GM21526 (cell line): ENCODE measurements at regions not wholly inside any gene's neighbourhood (a gene's known extent, or its start where the extent isn't known, plus 50 kb on each side); places are given as distances from the start of the nearest gene placed in this dataset.

Experiments
- ATAC-seq: cut with Tn5 transposase; IDR thresholded peaks from one replicate; pipeline ENCODE4 v1.9.1; 2021; ENCODE audit warnings: moderate library complexity; ENCODE audit not compliant: unreplicated experiment, low FRiP score

DNA sequence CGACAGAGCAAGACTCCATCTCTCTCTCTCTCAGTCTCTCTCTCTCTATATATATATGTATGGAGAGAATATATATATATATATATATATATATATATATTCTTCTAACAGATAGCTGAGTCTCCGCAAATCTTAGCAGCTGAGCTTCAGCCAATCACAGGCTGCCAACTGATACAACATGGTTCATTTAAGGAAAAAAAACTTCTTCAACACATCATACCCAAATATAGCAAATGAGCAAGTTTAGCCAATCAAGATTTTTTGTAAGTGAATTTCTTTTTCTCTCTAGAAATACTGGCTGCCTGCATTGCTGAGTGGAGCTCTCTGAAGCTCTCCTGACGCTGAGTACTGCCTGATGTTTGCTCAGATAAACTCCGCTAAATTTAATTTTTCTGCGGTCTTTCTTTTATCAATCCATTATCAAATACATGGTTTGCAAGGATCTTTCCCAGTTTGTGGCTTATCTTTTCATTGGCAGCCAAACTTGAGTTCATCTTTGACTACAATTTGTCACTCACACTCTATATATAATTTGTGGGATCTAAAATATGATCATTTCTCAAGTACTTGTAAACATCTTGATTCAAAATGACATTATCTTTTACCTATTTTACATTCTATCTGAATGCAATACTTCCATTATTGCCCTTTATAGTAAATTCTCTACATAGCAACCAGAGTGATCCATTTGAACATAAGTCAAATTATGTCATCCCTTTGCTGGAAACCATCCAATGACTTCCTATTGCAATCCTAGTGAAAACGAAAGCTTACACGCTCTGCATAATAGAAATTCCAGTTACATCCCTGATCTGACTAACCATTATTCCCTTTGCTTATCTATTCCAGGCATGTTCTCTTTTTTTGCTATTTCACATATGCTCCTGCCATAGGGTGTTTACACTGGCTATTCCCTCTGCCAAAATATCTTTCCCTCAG is 2131.7 kb downstream of the MRPL39 start:
- no peak for ATAC-seq

- ATAC-seq, result no peak
Observed at GRCh38 chr21:23471877-23472276, 2135.4 kb downstream of the MRPL39 start.

DNA sequence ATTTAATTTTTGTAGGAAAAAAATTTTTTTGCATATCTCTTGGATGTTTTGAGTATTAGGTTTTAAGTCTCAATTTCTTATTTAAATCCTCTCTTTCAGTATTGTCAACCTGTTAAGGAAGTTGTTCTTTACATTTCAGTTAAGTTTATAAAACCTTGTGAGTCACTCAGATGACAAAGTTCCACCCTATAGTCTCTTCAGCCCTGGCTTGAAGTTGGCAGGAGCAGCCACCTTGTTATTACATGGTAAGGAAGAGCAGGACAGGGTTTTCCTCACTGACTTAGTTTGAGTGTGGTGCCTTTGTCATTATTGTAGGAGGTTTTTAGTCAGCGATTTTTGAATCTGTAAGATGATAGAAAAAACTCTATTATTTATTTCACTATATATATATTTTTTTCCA is 2143.9 kb downstream of the MRPL39 start:
- ATAC-seq, result no peak

GRCh38 chr21:23455676-23456075 is 2151.6 kb downstream of the MRPL39 start:
- peak; percentile 73 for ATAC-seq

DNA sequence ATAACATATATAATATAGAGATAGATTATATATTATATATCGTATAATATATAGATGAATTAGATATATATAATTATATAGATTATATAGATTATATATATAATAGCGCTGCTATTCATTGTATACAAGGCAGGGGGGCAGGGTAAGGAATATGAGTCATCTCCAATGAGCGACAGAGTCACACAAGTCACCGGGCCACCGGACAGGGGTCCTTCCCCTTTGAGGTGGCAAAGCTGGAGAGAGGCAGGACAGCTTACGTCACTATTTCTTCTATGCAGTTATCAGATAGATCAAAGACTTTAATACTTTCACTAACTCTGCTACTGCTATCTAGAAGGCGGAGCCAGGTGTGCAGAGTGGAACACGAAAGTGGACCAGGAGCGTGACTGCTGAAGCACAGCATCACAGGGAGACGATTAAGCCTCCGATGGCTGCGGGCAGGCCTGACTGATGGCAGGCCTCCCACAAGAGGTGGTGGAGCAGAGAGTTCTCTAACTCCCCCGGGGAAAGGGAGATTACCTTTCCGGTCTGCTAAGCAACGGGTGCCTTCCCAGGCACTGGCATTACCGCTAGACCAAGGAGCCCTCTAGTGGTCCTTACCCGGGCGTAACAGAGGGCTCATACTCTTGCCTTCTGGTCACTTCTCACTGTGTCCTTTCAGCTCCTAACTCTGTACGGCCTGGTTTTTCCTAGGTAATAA is 2154.7 kb downstream of the MRPL39 start:
- no peak for ATAC-seq

DNA sequence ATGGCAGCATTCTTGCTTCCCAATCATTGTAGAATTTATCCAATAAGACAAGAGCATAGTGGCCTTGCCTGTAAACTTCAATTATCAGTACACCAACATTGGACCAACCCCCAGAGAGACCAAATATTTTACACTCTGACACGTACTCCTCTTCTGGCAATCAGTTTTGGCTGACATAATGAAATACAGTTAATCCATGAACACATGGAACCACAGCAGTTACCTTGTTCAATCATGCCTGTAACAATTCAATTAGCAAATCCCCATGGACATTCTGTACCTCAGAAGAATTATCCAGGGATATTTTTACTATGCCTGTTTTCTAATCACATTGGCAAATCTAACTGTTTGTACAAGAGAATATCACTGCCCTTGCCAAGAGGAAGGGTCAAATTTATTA is 2162.0 kb downstream of the MRPL39 start:
- ATAC-seq, result no peak

DNA sequence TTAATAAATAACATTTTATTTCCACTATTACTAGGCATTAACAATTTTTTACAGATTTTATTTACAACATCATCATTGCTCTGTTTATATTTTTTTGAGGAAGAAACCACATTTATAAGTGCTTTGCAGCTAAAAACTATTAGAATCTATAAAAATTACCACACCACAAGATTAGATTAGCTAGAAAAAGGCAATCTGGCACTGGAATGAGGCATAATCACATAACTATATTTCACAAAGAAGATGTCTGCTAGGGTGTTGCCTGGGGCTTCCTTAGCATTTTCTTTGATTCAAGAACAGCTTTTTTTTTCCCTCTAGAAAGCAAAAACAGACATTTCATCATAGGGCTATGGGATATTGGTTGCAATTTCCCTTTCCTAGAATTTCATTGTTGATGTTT is 2169.2 kb downstream of the MRPL39 start:
- no peak for ATAC-seq

DNA sequence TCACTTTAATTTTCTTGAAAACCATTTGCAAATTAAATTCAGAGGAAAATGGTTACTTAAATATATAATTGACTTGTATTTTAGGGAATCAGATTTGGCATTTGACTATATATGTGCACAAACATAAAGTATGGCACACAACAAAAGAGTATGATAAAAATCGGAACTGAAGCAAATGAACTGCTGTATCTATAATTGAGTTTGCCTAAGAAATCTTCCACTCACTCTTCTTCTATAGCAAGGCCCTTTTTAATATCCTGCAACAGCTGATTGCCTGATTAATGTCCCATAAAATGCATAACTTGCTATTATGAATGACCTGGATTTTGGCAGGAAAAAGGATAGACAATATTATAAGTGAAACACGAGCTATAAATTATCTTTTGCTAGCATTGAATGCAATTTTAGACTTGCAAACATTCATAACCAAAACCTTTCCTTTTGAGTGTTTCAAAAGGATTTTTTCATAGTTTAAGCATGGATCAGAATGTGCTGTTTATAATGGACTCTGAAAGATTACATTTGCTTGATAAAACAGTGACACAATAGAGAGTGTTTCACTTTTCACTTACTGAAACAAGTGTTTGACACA is 2204.3 kb downstream of the MRPL39 start:
- no peak for ATAC-seq

- no peak for ATAC-seq
Observed at GRCh38 chr21:23401278-23401677, 2206.0 kb downstream of the MRPL39 start.

- ATAC-seq, result no peak
Observed at GRCh38 chr21:23398726-23399125, 2208.6 kb downstream of the MRPL39 start.

DNA sequence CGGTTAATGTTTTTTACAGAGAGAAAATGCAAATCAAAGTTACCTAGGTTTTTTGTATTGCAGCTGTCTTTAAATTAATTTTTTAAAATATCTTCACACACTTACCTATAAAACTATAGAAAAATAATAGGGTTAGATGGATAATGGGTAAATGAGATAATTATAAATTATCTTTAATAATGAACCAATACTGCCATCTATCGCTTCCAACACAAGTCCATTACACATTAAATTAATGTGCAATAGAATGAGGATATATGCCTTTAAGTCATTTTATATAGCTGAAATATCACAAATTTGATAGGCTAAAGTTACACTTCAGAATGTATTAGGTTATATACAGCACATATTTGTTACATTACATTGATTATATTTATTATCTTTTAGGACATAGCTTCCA is 2212.8 kb downstream of the MRPL39 start:
- ATAC-seq, result no peak

GRCh38 chr21:23384679-23385078 is 2222.6 kb downstream of the MRPL39 start:
- no peak for ATAC-seq

GRCh38 chr21:23374155-23374554 is 2233.1 kb downstream of the MRPL39 start:
- ATAC-seq, result no peak

GRCh38 chr21:23356905-23357304 is 2250.4 kb downstream of the MRPL39 start:
- ATAC-seq, result no peak

- ATAC-seq, result no peak
Observed at GRCh38 chr21:23316190-23316589, 2291.1 kb downstream of the MRPL39 start.

GRCh38 chr21:23308741-23309140 is 2298.5 kb downstream of the MRPL39 start:
- no peak for ATAC-seq

DNA sequence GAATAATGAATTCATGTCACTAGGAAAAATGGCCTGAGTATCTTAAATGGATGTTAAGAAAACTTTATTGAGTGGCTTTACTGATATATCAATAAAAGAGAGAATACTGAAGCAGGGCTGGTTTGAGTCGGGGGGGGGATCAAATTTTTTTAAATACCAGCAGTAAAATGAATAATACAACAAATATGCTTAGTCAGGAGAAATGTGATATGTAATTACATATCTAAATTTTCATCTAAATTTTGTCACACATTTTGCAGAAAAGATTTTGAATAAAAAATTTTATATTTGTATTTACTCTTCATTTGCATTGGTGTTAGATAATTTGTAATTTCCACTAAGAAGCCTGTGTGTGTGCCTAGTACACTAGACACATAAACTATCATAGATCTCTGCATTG is 2300.2 kb downstream of the MRPL39 start:
- no peak for ATAC-seq

- no peak for ATAC-seq
Observed at GRCh38 chr21:23292292-23292691, 2294.1 kb downstream of the NCAM2 start.

GRCh38 chr21:23281917-23282316 is 2283.7 kb downstream of the NCAM2 start:
- no peak for ATAC-seq

- no peak for ATAC-seq
Observed at GRCh38 chr21:23249760-23250159, 2251.6 kb downstream of the NCAM2 start.

GRCh38 chr21:23247334-23247733 is 2249.1 kb downstream of the NCAM2 start:
- no peak for ATAC-seq
